ENCODE measurements at regions not wholly inside any gene's neighbourhood (a gene's known extent, or its start where the extent isn't known, plus 50 kb on each side); places are given as distances from the start of the nearest gene placed in this dataset.
A peak's percentile ranks its signal among the peaks of the same experiment; 100 is the strongest.

DNA sequence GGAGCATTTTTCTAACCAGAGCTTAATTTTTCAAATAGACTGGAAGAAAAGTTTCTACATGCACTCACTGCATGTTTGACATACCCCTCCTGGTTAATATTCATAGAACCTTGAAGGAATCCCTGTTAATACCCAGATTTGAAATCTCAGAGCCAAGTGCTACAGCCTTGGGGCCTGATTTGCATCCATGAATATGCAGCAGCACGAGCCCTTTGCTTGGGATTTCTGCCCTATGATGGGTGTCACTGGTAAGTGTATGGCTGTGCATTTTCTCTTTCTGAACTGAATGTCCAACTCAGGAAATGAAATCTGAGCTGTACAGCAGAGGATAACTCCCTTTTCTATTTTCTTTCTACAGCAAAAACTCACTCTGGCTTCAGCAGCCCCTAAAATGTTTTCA, 1157.5 kb downstream of the XPNPEP1 start:
- no peak overlapping the region for H3K9ac ChIP-seq (ENCODE audit: low read length)
- ATAC-seq (no peak), DNase-seq (no peak)
- BruUV-seq (replicated peaks): no TSS peak
- H3K9me2 ChIP-seq (replicated peaks; ENCODE audit: low read length): no peaks in the 10 kb centered on the region
- H3K4me3 ChIP-seq (ENCODE audit: low read length): no peak overlapping the region
- intact Hi-C loops (cut with micrococcal nuclease): no loop called here
- no peaks in the 10 kb centered on the region for H3K9me3 ChIP-seq (ENCODE audit: low read length)
- CTCF ChIA-PET: no interaction called here
- no peaks in the 10 kb centered on the region for H3K36me3 ChIP-seq (ENCODE audit: low read depth, low read length)
- no peaks in the 10 kb centered on the region for H3K27me3 ChIP-seq (ENCODE audit: low read length)
- H3K79me2 ChIP-seq (ENCODE audit: low read length): no peaks in the 10 kb centered on the region
- no peak overlapping the region for H3K4me2 ChIP-seq (ENCODE audit: low read length)
- TF ChIP-seq, protein P1, sequence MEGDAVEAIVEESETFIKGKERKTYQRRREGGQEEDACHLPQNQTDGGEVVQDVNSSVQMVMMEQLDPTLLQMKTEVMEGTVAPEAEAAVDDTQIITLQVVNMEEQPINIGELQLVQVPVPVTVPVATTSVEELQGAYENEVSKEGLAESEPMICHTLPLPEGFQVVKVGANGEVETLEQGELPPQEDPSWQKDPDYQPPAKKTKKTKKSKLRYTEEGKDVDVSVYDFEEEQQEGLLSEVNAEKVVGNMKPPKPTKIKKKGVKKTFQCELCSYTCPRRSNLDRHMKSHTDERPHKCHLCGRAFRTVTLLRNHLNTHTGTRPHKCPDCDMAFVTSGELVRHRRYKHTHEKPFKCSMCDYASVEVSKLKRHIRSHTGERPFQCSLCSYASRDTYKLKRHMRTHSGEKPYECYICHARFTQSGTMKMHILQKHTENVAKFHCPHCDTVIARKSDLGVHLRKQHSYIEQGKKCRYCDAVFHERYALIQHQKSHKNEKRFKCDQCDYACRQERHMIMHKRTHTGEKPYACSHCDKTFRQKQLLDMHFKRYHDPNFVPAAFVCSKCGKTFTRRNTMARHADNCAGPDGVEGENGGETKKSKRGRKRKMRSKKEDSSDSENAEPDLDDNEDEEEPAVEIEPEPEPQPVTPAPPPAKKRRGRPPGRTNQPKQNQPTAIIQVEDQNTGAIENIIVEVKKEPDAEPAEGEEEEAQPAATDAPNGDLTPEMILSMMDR (conservative IDR thresholded peaks at IDR 0.05; ENCODE audit: low read depth, low read length): no peak
- no peak overlapping the region for H3K27ac ChIP-seq (ENCODE audit: low read length)
- H4K20me1 ChIP-seq (ENCODE audit: low read length): no peaks in the 10 kb centered on the region
- no peaks in the 10 kb centered on the region for H3K4me1 ChIP-seq (ENCODE audit: insufficient read depth, low read length)
- POLR2A ChIA-PET (ENCODE audit: unreplicated experiment): no interaction called here
- H2AFZ ChIP-seq (ENCODE audit: low read length): no peak overlapping the region
- H3F3A ChIP-seq (ENCODE audit: low read length, unreplicated experiment): no peaks in the 10 kb centered on the region

DNA sequence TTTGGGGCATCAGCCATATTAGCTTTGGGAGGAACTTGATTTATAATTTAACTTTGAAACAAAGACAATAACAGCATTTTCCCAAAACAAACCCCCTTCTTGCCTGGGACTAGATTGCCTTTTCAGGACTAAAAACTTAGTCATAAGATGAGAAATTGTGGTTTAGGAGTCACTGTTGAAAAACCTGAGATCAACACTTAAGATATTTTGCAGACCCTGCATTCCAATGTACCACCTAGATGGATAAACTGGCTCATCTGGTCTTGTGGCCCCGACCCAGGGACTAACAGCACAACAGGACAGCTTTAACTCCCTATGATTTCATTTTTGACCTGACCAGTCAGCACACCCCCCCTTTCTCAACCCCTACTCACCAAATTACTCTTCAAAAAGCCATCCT, 1165.4 kb downstream of the XPNPEP1 start:
- no peak for ATAC-seq
- no TSS peak for BruUV-seq (replicated peaks)
- CTCF ChIA-PET: no interaction called here

DNA sequence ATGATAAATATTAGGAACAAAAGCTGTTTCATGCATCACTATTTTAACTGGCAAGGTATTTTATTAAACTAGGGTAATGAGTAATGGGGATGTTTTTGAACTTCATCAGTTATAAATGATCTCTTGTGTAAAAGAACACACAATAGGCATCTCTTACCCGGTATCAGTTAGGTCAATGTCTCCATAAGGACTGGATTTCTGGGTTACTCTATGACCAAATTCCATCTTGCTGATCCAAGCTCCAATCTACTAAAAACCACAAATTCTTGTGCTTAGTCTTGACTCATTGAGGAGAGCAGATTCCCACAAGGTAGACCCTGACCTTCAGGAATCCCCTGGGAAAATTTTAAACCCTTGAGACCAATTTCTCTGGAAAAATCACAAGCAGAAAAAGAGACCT, 1167.7 kb downstream of the XPNPEP1 start:
- CTCF ChIA-PET: no interaction called here
- POLR2A ChIA-PET (ENCODE audit: unreplicated experiment): no interaction called here
- Histone ChIP-seq H3K4me3 (ENCODE audit: low read length) (no peak overlapping the region), H3K36me3 (ENCODE audit: low read depth, low read length) (no peaks in the 10 kb centered on the region), H3K79me2 (ENCODE audit: low read length) (no peaks in the 10 kb centered on the region), H2AFZ (ENCODE audit: low read length) (no peak overlapping the region), H3K9me2 (replicated peaks; ENCODE audit: low read length) (no peaks in the 10 kb centered on the region), H4K20me1 (ENCODE audit: low read length) (no peaks in the 10 kb centered on the region), H3K9ac (ENCODE audit: low read length) (no peak overlapping the region), H3K4me1 (ENCODE audit: insufficient read depth, low read length) (peaks cover 19% of the 10 kb centered on the region), H3F3A (ENCODE audit: low read length, unreplicated experiment) (no peaks in the 10 kb centered on the region), H3K9me3 (ENCODE audit: low read length) (no peaks in the 10 kb centered on the region), H3K4me2 (ENCODE audit: low read length) (no peak overlapping the region), H3K27ac (ENCODE audit: low read length) (no peak overlapping the region), H3K27me3 (ENCODE audit: low read length) (no peaks in the 10 kb centered on the region)
- TF ChIP-seq, protein P1 (conservative IDR thresholded peaks at IDR 0.05; ENCODE audit: low read depth, low read length): no peak
- no peak for TF ChIP-seq EZH2 (IDR thresholded peaks at IDR 0.05; ENCODE audit: low read length, unreplicated experiment)
- TF ChIP-seq EZH2phosphoT487 (IDR thresholded peaks at IDR 0.05; ENCODE audit: borderline replicate concordance, low read length): no peak
- intact Hi-C loops (cut with micrococcal nuclease): no loop called here
- DNase-seq (peak; percentile 24), ATAC-seq (no peak)
- no TSS peak for BruUV-seq (replicated peaks)

More for the DNA sequence above, 1165.4 kb downstream of the XPNPEP1 start:
- TF ChIP-seq EZH2phosphoT487 (IDR thresholded peaks at IDR 0.05; ENCODE audit: borderline replicate concordance, low read length) (no peak), EZH2 (IDR thresholded peaks at IDR 0.05; ENCODE audit: low read length, unreplicated experiment) (no peak)
- TF ChIP-seq, protein P1 (conservative IDR thresholded peaks at IDR 0.05; ENCODE audit: low read depth, low read length): no peak
- Histone ChIP-seq H3K4me3 (ENCODE audit: low read length) (no peak overlapping the region), H3K36me3 (ENCODE audit: low read depth, low read length) (no peaks in the 10 kb centered on the region), H3K9ac (ENCODE audit: low read length) (no peak overlapping the region), H4K20me1 (ENCODE audit: low read length) (no peaks in the 10 kb centered on the region), H3K4me2 (ENCODE audit: low read length) (peak overlapping the region; percentile 43), H3K4me1 (ENCODE audit: insufficient read depth, low read length) (peaks cover 19% of the 10 kb centered on the region), H3K9me3 (ENCODE audit: low read length) (no peaks in the 10 kb centered on the region), H3K27me3 (ENCODE audit: low read length) (no peaks in the 10 kb centered on the region), H3K79me2 (ENCODE audit: low read length) (no peaks in the 10 kb centered on the region), H3K27ac (ENCODE audit: low read length) (peak overlapping the region; percentile 39), H3F3A (ENCODE audit: low read length, unreplicated experiment) (no peaks in the 10 kb centered on the region), H3K9me2 (replicated peaks; ENCODE audit: low read length) (no peaks in the 10 kb centered on the region), H2AFZ (ENCODE audit: low read length) (0 out of 2 replicates have a peak overlapping the region, but pooled peaks have one; percentile 5)
- POLR2A ChIA-PET (ENCODE audit: unreplicated experiment): no interaction called here
- DNase-seq: peak; percentile 74
- intact Hi-C loops (cut with micrococcal nuclease): no loop called here
